ENCODE measurements at regions not wholly inside any gene's neighbourhood (a gene's known extent, or its start where the extent isn't known, plus 50 kb on each side); places are given as distances from the start of the nearest gene placed in this dataset.

DNA sequence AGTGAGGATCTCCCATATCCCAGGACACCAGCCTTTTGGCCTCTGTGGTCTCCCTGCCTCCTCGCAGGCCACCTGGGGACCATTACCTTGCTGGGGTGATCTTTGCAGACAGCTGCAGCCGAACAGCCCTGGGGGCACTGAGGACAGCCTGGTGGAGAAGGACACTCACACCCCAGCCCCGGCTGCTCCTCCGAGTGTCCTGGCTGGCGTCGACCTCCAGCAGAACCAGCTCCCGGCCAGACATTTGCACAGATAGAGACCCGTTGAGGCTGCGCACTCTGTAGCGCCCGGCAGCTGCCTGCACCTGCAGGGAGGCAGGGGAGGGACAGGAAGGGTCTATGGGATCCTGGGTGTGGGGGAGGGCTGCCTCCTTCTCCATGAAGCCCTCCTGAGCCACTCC lies 90.3 kb downstream of the RMI2 start:
- POLR2A ChIA-PET, result no interaction called here
- CTCF ChIA-PET, result interaction anchor here (1.3 kb wide), 1 partner anchor 150 kb away, joined by 3 read pairs; no protein-coding TSS in a partner anchor

DNA sequence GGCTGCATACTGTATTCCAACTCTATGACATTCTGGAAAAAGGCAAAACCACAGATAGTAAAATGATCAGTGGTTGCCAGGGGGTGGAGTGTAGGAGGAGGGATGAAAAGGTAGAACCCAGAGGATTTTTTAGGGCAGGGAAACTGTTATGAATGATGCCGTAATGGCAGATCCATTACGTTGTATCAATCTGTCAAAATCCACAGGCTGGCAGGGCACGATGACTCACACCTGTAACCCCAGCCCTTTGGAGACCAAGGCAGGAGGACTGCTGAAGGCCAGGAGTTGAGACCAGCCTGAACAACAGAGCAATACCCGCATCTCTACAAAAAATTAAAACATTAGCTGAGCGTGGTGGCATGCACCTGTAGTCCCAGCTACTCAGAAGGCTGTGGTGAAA lies 91.8 kb downstream of the RMI2 start:
- ChIA-PET POLR2A (no interaction called here), CTCF (interaction anchor here (1.3 kb wide), 1 partner anchor 149 kb away, joined by 3 read pairs; no protein-coding TSS in a partner anchor)

DNA sequence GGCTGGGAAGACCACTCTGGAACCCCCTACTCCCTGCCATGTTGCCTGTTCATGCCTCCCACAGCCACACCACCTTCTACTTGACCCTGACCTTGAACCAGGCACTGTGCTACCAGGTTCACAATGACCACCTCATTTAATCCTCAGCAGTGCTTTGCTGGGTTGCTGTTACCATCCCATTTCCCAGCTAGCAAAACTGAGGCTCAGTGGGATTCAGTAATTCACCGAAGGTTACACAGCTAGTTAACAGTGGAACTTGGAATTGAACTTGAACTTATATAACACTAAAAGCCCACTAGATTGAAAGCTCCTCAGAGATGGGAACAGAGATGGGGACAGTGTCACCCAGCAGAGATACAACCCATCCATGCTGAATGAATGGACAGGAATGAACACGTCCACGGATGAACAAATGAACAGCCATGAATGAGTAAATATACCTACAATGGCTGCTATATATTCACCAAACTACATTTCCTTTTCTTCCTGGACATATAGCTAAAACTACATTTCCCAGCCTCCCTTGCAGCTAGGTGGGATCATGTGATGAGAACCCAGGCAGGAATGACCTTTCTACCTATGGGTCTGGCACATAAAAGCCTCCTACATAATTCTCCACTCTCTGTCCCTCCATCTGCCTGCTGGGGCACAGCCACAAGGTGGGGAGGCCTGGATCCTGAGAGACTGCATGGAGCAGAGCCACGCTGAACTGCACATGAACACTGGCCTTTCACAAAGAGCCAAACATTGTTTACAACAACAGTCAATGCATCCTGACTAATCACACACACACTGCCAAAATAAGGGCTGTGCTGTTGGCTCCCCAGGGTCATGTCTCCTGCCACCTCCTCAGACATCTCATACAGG lies 94.8 kb downstream of the RMI2 start:
- ChIA-PET CTCF (no interaction called here), POLR2A (no interaction called here)

GRCh38 chr16:11440657-11441012 lies 95.4 kb downstream of the RMI2 start:
- CTCF ChIA-PET, result no interaction called here
- POLR2A ChIA-PET, result no interaction called here

DNA sequence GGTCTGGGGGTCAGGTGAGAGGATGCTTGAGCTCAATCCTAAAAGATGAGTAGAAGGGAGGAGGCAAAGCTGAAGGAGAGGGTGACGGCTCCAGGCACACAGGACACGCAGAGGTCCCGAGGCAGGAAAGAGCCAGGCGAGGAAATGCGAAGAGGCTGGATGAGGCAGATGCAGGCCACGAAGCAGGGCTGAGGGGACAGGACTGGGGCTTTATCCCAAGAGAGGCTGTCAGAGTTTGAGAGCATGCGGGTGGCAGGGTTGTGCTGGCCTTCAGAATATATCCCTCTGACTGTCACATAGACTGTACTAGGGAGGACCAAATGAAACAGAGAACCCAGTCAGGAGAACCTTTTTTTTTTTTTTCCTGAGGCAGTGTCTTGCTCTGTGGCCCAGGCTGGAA lies 100.2 kb downstream of the RMI2 start:
- POLR2A ChIA-PET, result no interaction called here
- CTCF ChIA-PET, result no interaction called here

DNA sequence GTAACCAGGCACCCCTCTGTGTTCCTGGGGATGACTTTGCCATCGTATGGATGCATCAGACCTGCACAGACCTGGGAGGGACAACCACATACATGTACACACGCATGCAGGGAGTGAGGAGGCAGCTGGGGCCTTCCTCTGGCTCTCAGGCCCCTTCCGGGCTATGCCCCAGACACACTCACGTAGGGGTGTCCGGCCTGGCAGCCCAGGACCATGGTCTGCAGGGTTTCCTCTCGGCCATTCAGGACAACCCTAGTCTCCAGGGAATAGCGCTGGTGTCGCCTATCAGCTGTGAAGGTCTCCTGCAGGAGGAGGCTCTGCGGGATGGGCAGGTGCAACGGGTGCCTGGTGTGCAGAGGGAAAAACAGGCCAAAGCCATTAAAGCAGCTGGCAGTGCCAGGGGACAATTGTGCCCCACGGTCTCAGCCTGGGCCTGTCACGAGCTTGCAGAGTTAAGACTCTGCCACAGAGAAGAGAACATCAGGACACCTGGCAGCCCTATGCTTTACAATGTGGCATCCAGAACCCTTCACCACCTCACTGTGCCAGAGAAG lies 101.4 kb downstream of the RMI2 start:
- CTCF ChIA-PET, result interaction anchor here (0.6 kb wide), 1 partner anchor 19 kb away, joined by 4 read pairs; no protein-coding TSS in a partner anchor
- POLR2A ChIA-PET, result no interaction called here

DNA sequence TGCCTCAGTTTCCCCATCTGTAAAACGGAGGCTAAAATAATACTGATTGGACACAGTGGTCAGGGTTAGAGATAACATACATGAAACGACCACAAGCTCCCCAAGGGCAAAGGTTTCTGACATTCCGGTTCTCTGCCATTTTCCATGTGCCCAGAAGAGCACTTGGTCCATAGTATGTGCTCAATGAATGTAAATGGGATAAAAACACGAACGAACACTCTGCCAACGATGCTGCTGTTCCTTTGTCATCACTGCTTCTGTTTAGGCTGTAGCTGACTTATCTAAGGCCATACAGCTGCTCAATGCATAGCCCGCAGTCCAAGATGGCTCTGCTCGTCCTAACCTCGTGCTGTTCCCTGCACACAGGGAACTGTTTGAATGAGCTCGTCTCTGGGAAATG lies 102.0 kb downstream of the RMI2 start:
- CTCF ChIA-PET, result no interaction called here
- POLR2A ChIA-PET, result no interaction called here

DNA sequence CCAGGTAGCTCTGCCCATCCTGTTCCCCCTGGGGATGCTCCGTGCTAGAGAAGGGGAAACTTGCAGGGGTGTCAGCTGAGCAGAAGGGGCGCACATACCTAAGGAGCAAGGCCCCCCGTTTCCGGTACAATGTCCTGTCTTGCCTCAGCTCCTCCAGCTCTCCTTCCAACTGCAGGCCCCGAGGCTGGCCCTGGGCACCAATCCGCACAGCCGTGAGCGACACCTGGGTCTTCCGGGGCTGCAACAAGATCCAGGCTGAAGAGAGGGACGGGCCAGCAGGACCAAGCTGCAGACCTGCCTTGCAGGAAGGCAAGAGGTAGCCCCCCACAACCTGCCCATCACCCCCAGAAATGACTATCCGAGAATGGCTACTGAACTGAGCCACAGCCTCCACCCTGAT lies 102.6 kb downstream of the RMI2 start:
- ChIA-PET POLR2A (no interaction called here), CTCF (no interaction called here)

DNA sequence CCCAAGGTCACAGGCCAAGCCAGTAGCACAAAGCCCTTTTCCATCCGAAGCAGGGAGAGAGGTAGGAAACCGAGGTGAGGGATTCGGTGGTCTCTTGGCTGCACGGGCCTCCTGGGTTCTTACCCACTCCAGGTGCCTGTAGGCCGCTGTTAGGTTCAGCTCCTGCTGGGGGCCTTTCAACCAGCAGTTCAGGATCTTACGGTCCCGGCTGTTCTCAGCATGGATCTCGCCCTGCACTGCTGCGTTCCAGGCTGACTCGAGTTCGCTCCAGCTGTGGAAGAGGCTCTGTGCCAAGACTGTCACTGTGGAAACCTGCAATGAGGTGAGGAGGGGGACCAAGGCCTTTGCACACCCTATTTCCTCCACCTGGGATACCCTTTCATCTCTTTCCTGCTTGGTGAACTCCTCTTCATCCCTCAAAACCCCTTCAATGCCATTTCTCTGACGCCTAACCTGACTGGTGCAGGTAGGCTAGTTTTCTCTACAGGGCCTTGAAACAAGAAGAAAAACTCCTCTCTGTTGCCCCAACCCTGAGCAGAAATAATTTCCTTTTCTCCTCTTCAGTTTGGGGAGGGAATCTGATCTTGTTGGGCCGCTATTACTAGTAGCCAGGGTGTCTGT lies 103.6 kb downstream of the RMI2 start:
- POLR2A ChIA-PET, result no interaction called here
- CTCF ChIA-PET, result no interaction called here

DNA sequence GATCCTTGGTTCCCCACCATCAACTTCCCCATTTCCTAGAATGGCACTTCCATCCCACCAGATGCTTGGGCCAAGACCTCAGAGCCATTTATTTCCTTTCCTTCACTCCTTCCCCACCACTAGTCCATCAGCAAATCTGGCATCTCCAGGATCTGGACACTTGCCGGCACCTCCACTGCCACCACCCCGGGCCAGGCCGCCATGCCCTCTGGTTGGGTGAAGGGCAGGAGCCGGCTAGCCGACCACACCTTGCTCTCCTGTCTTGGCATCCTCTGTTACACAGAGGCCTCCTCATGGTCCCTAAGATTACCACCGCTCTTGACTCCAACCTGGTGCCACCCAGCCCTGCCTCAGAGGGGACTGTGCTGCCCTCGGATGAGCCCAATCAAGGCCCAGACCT lies 104.5 kb downstream of the RMI2 start:
- ChIA-PET POLR2A (no interaction called here), CTCF (no interaction called here)

DNA sequence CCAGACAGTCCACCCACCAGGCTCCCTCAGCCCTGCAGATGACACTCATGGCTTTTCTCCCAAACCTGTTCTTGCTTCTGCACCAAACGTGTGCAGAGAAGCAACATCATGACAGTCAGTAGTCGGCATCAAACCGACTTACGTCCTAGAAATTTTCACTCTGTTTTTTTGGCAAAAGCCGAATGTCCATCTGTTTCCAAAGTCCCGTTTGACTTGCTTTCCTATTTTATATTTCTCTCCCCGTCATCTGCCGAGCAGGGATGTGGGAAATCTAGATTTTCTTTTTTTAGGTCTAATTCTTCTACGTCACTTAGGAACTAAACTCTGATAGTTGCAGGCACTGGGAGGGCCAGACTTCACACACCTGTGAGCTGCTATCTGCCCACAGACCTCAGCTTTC lies 104.9 kb downstream of the RMI2 start:
- CTCF ChIA-PET, result no interaction called here
- POLR2A ChIA-PET, result no interaction called here

GRCh38 chr16:11452298-11452697 lies 107.0 kb downstream of the RMI2 start:
- ChIA-PET POLR2A (no interaction called here), CTCF (no interaction called here)

- CTCF ChIA-PET, result interaction anchor here (0.7 kb wide), 1 partner anchor 91 kb away, joined by 3 read pairs; no protein-coding TSS in a partner anchor
- POLR2A ChIA-PET, result no interaction called here
These were observed 107.6 kb downstream of the RMI2 start for GRCh38 chr16:11452746-11453389.

- ChIA-PET POLR2A (no interaction called here), CTCF (no interaction called here)
These were observed 111.5 kb downstream of the RMI2 start for GRCh38 chr16:11456741-11457140.

DNA sequence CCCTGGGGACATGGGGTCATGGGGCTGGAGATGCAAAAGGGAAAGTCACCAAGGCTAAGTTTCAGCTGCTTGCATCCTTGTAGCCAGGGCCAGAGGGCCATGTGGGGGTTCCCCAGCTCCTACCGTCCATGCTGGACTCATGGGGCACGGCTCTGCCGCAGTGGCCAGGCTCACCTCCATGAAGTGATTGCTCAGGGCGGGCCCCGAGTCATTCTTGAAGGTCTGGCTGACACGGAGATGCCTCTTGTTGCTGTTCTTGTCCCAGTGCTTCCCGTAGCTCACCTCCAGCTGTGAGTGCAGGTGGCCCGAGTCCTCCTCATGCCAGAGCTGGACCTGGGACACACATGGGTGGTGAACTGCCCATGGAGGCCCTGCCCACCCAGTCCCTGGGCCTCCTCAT lies 114.5 kb downstream of the RMI2 start:
- ChIA-PET CTCF (interaction anchor here (0.6 to 1.1 kb wide), 3 partner anchors 22 to 423 kb away, joined by 3 read pairs; no protein-coding TSS in a partner anchor), POLR2A (no interaction called here)

- ChIA-PET CTCF (no interaction called here), POLR2A (no interaction called here)
These were observed 115.7 kb downstream of the RMI2 start for GRCh38 chr16:11460820-11461594.

DNA sequence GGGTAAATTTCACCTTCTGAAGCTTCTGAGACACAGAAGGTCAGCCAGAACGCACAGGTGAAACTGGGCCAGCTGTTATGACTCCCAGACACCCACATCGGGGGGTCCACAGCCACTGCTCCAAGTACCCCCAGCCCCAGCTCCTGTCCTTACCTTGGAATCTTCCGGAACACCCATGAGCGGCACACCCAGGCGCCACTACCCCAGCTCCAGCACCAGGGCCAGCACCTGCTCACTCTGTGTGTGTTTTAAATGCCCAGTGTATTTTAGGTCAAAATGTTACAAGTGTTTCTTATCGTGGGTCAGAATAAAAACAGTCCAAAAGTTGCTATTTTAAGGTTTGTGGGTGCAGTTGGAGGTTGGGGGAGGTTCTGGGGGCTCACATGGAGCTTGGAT lies 116.3 kb downstream of the RMI2 start:
- POLR2A ChIA-PET, result no interaction called here
- CTCF ChIA-PET, result no interaction called here

GRCh38 chr16:11462036-11462435 lies 116.8 kb downstream of the RMI2 start:
- POLR2A ChIA-PET, result no interaction called here
- CTCF ChIA-PET, result no interaction called here

GRCh38 chr16:11462861-11463260 lies 117.6 kb downstream of the RMI2 start:
- ChIA-PET CTCF (no interaction called here), POLR2A (no interaction called here)

GRCh38 chr16:11464241-11464640 lies 119.0 kb downstream of the RMI2 start:
- POLR2A ChIA-PET, result no interaction called here
- CTCF ChIA-PET, result interaction anchor here (1.3 kb wide), 1 partner anchor 10 kb away, joined by 4 read pairs; no protein-coding TSS in a partner anchor

All from activated CD8-positive, alpha-beta memory T cell treated with anti-CD3 and anti-CD28 coated beads for 36 hours (primary cell).